HG02678 (cell line): ENCODE measurements at regions not wholly inside any gene's neighbourhood (a gene's known extent, or its start where the extent isn't known, plus 50 kb on each side); places are given as distances from the start of the nearest gene placed in this dataset.
"Not testable (repeated sequence)": the region's sequence is repeated elsewhere in the genome, so short reads cannot be mapped to it uniquely, and the experiment has no call there.

ENCODE experiments used
- ATAC-seq: cut with Tn5 transposase; IDR thresholded peaks from one replicate; pipeline ENCODE4 v1.9.1; 2021; ENCODE audit warnings: mild to moderate bottlenecking, moderate library complexity; ENCODE audit not compliant: unreplicated experiment

DNA sequence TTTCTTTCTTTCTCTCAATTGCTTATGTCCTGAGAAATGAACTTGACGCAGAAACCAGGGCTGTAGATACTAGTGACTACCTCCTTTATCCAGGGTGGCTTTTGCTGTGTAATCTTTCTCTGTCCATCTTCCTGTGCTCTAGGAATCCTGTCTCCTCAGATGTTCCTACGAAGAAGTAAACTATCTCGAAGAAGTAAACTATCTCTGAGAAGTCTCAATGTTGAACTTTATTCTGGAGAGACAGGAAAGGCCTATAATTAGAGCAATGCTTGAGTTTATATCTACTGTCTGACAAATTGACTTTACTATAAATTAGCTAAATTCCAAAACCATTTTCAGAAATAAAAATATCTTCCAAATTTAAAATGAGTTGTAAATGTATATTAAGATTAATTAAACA, 541.5 kb upstream of the DPP6 start:
- no peak for ATAC-seq

- ATAC-seq: no peak
Observed at GRCh38 chr7:153514032-153514431, 538.2 kb upstream of the DPP6 start.

DNA sequence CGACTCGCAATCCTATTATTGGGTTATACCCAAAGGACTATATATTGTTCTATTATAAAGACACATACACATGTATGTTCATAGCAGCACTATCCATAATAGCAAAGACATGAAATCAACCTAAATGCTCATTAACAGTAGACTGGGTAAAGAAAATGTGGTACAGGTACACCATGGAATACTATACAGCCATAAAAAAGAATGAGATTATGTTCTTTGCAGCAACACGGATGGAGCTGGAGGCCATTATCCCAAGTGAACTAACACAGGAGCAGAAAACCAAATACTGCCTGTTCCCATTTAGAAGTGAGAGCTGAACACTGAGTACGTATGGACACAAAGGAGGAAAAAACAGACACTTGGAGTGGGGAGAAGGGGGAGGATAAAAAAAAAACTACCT, 536.8 kb upstream of the DPP6 start:
- ATAC-seq: no peak

DNA sequence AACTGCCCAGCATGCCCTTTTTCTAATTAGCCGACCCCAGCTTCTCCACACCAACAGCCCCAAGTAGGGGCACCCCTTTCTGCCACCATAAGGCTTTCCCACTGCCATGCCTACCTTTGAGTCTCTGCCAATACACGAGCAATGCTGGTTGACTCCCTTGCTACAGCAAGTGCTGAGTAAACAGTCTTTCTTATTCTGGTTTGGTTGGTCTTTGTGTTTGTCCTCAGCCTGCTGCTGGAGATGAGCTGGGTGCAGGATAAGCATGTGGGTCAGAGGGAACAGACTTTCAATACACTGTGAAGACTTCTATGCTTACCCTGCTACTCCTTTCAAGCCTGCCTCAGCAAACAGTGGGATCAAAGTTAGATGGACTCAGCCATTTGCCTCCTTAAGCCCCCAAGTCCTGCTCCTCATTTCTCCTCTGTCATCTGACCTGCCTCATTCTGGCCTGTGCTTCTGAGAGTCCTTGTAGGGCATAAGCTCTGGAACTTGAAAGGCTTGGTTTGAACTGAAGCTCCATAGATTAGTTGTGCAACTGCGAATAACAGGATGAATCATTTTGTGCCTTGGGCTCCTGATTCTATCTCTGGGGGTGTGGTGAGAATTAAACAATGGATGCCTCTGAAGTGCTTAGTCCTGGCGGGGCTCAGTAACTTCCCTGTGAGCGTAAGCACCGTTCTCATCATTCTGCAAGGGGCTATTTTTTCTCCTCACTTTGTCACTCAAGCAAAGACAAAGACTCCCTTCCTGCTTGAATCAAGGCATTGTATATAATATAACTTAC, 533.8 kb upstream of the DPP6 start:
- ATAC-seq: no peak

- ATAC-seq: no peak
Observed at GRCh38 chr7:153521370-153521769, 530.8 kb upstream of the DPP6 start.

DNA sequence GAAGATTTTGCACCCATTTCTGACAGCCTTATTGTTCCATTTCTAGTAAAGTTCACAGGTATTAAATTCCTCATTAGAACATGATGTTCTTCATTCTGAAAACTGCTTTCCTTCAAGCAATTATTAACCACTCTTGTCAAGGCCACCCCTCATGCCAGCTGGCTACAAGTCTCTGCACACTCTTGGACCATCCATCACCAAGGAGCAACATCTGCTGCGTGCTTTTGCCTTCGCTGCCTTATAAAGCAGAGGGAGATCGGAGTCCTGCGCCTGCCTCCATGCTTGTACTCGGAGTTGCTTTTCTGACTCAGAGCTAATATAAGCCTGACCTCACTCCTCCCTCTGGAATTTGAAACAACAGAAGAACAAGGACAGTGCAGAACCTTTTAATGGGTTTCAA, 529.9 kb upstream of the DPP6 start:
- no peak for ATAC-seq

DNA sequence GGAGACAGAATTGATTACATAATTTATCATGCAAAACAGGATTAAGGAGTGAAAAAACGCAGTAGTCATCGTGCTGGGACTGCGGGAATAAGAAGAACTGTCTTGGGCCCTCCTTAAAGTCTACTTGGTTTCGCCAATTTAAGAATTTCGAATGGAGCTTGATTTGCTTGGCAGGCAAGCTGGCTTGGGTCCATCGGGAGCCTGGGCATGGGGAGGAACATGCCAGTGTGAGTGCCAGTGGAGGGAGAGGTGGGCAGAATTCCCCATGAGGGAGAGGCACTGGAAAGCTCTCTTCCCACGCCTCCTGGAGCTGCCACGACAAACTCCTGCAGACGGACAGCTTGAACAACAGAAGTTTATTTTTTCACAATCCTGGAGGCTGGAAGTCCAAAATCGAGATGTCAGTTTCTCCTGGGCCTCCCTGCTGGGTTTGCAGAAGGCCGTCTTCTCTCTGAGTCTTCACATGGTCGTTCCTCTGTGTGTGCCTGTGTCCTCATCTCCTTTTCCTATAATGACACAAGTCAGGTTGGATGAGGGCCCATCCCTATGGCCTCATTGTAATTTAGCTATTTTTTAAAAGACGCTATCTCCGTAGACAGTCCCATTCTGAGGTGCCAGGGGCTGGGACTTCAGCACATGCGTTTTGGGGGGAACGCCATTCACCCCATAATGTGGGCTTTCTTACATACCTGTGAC, 528.7 kb upstream of the DPP6 start:
- no peak for ATAC-seq

- no peak for ATAC-seq
Observed at GRCh38 chr7:153524070-153524601, 528.1 kb upstream of the DPP6 start.

GRCh38 chr7:153529100-153529499, 523.1 kb upstream of the DPP6 start:
- ATAC-seq: no peak

GRCh38 chr7:153529651-153530165, 522.5 kb upstream of the DPP6 start:
- no peak for ATAC-seq

- ATAC-seq: no peak
Observed at GRCh38 chr7:153530441-153530840, 521.8 kb upstream of the DPP6 start.

GRCh38 chr7:153532326-153532725, 519.9 kb upstream of the DPP6 start:
- ATAC-seq: no peak

GRCh38 chr7:153537271-153537670, 514.9 kb upstream of the DPP6 start:
- no peak for ATAC-seq

DNA sequence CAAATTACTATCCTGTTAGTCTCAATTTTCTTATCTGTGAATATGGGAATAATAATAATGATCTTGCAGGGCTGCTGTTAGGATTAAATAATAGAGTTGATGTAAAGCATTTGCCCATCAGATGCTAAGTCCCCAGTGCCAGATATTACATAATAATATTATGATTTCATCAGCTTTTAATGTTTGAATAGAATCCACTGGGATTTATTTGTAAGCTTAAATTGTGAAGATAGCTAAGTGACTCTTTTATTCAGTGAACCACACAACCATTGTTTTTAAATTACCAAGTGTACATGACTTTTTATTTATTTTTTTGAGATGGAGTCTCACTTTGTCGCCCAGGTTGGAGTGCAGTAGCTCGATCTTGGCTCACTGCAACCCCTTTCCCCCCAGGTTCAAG, 510.3 kb upstream of the DPP6 start:
- no peak for ATAC-seq

DNA sequence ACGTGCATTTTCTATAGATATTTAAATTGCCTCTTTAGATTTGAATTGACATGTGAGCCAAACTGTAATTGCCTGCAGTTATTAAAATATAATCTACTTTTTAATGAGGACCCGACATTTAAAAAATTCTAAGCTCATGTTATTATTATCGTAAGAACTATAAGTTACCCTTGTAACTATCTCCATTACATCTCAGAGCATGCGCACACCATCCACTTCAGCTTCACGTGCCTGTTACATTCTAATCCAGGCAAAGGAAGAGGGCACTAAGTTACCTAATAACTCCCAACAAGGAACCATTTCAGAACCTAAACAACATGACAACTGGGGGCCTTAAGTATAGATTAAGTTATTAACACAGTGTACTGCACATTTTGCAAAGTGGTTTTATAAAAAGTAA, 509.0 kb upstream of the DPP6 start:
- no peak for ATAC-seq

DNA sequence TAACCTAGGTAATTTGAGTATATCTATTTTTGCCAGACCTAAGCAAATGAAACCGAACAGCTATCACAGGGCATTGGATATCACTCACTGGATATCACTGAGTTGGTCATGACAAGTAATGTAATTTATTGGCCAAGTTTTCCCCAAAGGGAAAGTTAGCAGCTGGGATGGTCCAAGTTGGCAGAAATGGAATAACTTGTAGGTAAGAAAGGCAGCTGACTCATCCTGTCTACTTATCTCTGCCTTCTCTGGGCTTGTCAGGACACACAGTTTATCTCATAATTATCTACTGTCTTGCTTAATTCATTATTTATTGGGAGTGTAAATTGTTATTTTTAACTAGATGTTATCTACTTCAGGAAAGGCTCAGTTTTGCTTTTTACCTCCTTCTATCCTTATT, 502.0 kb upstream of the DPP6 start:
- no peak for ATAC-seq

- ATAC-seq: no peak
Observed at GRCh38 chr7:153564391-153564790, 487.8 kb upstream of the DPP6 start.

GRCh38 chr7:153566324-153566723, 485.9 kb upstream of the DPP6 start:
- no peak for ATAC-seq

GRCh38 chr7:153567426-153567825, 484.8 kb upstream of the DPP6 start:
- ATAC-seq: no peak

DNA sequence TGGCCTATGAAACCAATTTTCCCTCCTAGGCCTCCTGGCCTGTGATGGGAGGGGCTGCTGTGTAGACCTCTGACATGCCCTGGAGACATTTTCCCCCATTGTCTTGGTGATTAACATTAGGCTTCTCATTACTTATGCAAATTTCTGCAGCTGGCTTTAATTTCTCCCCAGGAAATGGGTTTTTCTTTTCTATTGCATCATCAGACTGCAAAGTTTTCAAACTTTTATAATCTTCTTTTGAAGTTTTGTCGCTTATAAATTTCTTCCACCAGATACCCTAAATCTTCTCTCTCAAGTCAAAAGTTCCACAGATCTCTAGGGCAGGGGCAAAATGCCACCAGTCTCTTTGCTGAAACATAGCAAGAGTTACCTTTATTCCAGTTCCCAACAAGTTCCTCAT, 482.7 kb upstream of the DPP6 start:
- ATAC-seq: not testable (repeated sequence)

- ATAC-seq: no peak
Observed at GRCh38 chr7:153576096-153576495, 476.1 kb upstream of the DPP6 start.

- ATAC-seq: no peak
Observed at GRCh38 chr7:153581419-153581818, 470.8 kb upstream of the DPP6 start.
